Immature natural killer cell (primary cell): ENCODE measurements at regions not wholly inside any gene's neighbourhood (a gene's known extent, or its start where the extent isn't known, plus 50 kb on each side); places are given as distances from the start of the nearest gene placed in this dataset.

Source experiments
- DNase-seq, 3 donors: peaks; one replicate each; pipeline ENCODE4 v3.0.0; 2022; ENCODE audit warnings: mixed read lengths in 1 of 3
- H3K27ac Mint-ChIP-seq, 6 donors: one replicate each; pipeline ENCODE4 v1.8.0; 2020; ENCODE audit warnings: mixed read lengths in 6 of 6, mild to moderate bottlenecking in 5 of 6, inconsistent platforms in 4 of 6, moderate library complexity in 3 of 6
- H3K27me3 Mint-ChIP-seq, 3 donors: one replicate each; pipeline ENCODE4 v1.8.0; 2020 to 2021; ENCODE audit warnings: low read depth in 3 of 3, mild to moderate bottlenecking in 3 of 3, mixed read lengths in 3 of 3, moderate library complexity in 3 of 3, inconsistent platforms in 1 of 3
- H3K36me3 Mint-ChIP-seq, 3 donors: one replicate each; pipeline ENCODE4 v1.8.0; 2020; ENCODE audit warnings: mixed read lengths in 3 of 3, inconsistent platforms in 2 of 3, mild to moderate bottlenecking in 2 of 3
- H3K4me1 Mint-ChIP-seq, 2 donors: one replicate each; pipeline ENCODE4 v1.8.0; 2020; ENCODE audit warnings: inconsistent platforms in 2 of 2, mild to moderate bottlenecking in 2 of 2, mixed read lengths in 2 of 2, moderate library complexity in 1 of 2
- H3K4me3 Mint-ChIP-seq, 5 donors: one replicate each; pipeline ENCODE4 v1.8.0; 2020; ENCODE audit warnings: mild to moderate bottlenecking in 5 of 5, mixed read lengths in 5 of 5, inconsistent platforms in 3 of 5, moderate library complexity in 3 of 5
- H3K9me3 Mint-ChIP-seq, 6 donors: one replicate each; pipeline ENCODE4 v1.8.0; 2020; ENCODE audit warnings: mild to moderate bottlenecking in 6 of 6, mixed read lengths in 6 of 6, inconsistent platforms in 4 of 6, moderate library complexity in 3 of 6

- DNase-seq = no peak
- Mint-ChIP-seq H3K27me3 (no peaks in the 10 kb centered on the region), H3K27ac (no peak overlapping the region), H3K4me3 (no peak overlapping the region), H3K4me1 (no peaks in the 10 kb centered on the region), H3K36me3 (no peaks in the 10 kb centered on the region), H3K9me3 (peaks cover 2 to 22% (median 8%) of the 10 kb centered on the region in 6 donors)
Observed at GRCh38 chr4:96654045-96654444, 814.2 kb downstream of the PDHA2 start.

GRCh38 chr4:96670381-96670780 lies 830.5 kb downstream of the PDHA2 start:
- Mint-ChIP-seq H3K27ac (no peak overlapping the region), H3K27me3 (peaks cover 0 to 4% (median 3%) of the 10 kb centered on the region in 3 donors), H3K36me3 (no peaks in the 10 kb centered on the region), H3K4me3 (no peak overlapping the region), H3K4me1 (no peaks in the 10 kb centered on the region), H3K9me3 (peaks cover 2 to 24% (median 13%) of the 10 kb centered on the region in 6 donors)
- no peak for DNase-seq

- H3K9me3 Mint-ChIP-seq = peaks cover 4 to 31% (median 13%) of the 10 kb centered on the region in 6 donors
- H3K36me3 Mint-ChIP-seq = no peaks in the 10 kb centered on the region
- no peaks in the 10 kb centered on the region for H3K4me1 Mint-ChIP-seq
- H3K27me3 Mint-ChIP-seq = peaks cover 0 to 3% (median 0%) of the 10 kb centered on the region in 3 donors
- DNase-seq = no peak
- H3K27ac Mint-ChIP-seq = no peak overlapping the region
- H3K4me3 Mint-ChIP-seq = no peak overlapping the region
Observed at GRCh38 chr4:96675416-96675815, 835.5 kb downstream of the PDHA2 start.

GRCh38 chr4:96675896-96676295 lies 836.0 kb downstream of the PDHA2 start:
- peaks cover 0 to 3% (median 0%) of the 10 kb centered on the region in 3 donors for H3K27me3 Mint-ChIP-seq
- no peaks in the 10 kb centered on the region for H3K4me1 Mint-ChIP-seq
- H3K4me3 Mint-ChIP-seq = no peak overlapping the region
- peaks cover 6 to 31% (median 13%) of the 10 kb centered on the region in 6 donors for H3K9me3 Mint-ChIP-seq
- H3K36me3 Mint-ChIP-seq = no peaks in the 10 kb centered on the region
- DNase-seq = no peak
- no peak overlapping the region for H3K27ac Mint-ChIP-seq

- Mint-ChIP-seq H3K36me3 (no peaks in the 10 kb centered on the region), H3K4me1 (no peaks in the 10 kb centered on the region), H3K9me3 (peaks cover 6 to 32% (median 11%) of the 10 kb centered on the region in 6 donors), H3K27me3 (no peaks in the 10 kb centered on the region), H3K4me3 (no peak overlapping the region), H3K27ac (no peak overlapping the region)
- DNase-seq = no peak
Observed at GRCh38 chr4:96676754-96677435, 837.0 kb downstream of the PDHA2 start.

GRCh38 chr4:96677499-96677898 lies 837.6 kb downstream of the PDHA2 start:
- Mint-ChIP-seq H3K36me3 (no peaks in the 10 kb centered on the region), H3K4me3 (no peak overlapping the region), H3K4me1 (no peaks in the 10 kb centered on the region), H3K27me3 (no peaks in the 10 kb centered on the region), H3K27ac (no peak overlapping the region), H3K9me3 (peaks cover 5 to 32% (median 11%) of the 10 kb centered on the region in 6 donors)
- DNase-seq = no peak

GRCh38 chr4:96681218-96681617 lies 841.3 kb downstream of the PDHA2 start:
- DNase-seq = no peak
- no peak overlapping the region for H3K27ac Mint-ChIP-seq
- H3K9me3 Mint-ChIP-seq = peaks cover 4 to 33% (median 8%) of the 10 kb centered on the region in 6 donors
- H3K36me3 Mint-ChIP-seq = no peaks in the 10 kb centered on the region
- no peaks in the 10 kb centered on the region for H3K27me3 Mint-ChIP-seq
- no peak overlapping the region for H3K4me3 Mint-ChIP-seq
- H3K4me1 Mint-ChIP-seq = no peaks in the 10 kb centered on the region

GRCh38 chr4:96685691-96686090 lies 845.8 kb downstream of the PDHA2 start:
- Mint-ChIP-seq H3K36me3 (no peaks in the 10 kb centered on the region), H3K4me1 (no peaks in the 10 kb centered on the region), H3K27ac (no peak overlapping the region), H3K4me3 (no peak overlapping the region), H3K27me3 (no peaks in the 10 kb centered on the region), H3K9me3 (peaks cover 6 to 42% (median 14%) of the 10 kb centered on the region in 6 donors)
- no peak for DNase-seq

GRCh38 chr4:96691521-96691920 lies 851.6 kb downstream of the PDHA2 start:
- Mint-ChIP-seq H3K27ac (no peak overlapping the region), H3K36me3 (peaks cover 0 to 4% (median 3%) of the 10 kb centered on the region in 3 donors), H3K9me3 (peaks cover 11 to 42% (median 16%) of the 10 kb centered on the region in 6 donors), H3K27me3 (no peaks in the 10 kb centered on the region), H3K4me3 (no peak overlapping the region), H3K4me1 (no peaks in the 10 kb centered on the region)
- no peak for DNase-seq

- no peaks in the 10 kb centered on the region for H3K4me1 Mint-ChIP-seq
- H3K9me3 Mint-ChIP-seq = peaks cover 9 to 34% (median 18%) of the 10 kb centered on the region in 6 donors
- DNase-seq = no peak
- no peaks in the 10 kb centered on the region for H3K36me3 Mint-ChIP-seq
- peaks cover 0 to 2% (median 0%) of the 10 kb centered on the region in 3 donors for H3K27me3 Mint-ChIP-seq
- H3K27ac Mint-ChIP-seq = no peak overlapping the region
- H3K4me3 Mint-ChIP-seq = no peak overlapping the region
Observed at GRCh38 chr4:96698831-96699230, 858.9 kb downstream of the PDHA2 start.

GRCh38 chr4:96703265-96703664 lies 863.4 kb downstream of the PDHA2 start:
- DNase-seq = no peak
- Mint-ChIP-seq H3K4me3 (no peak overlapping the region), H3K36me3 (no peaks in the 10 kb centered on the region), H3K9me3 (peaks cover 12 to 40% (median 17%) of the 10 kb centered on the region in 6 donors), H3K27ac (no peak overlapping the region), H3K27me3 (peaks cover 0 to 2% (median 0%) of the 10 kb centered on the region in 3 donors), H3K4me1 (no peaks in the 10 kb centered on the region)

- peaks cover 0 to 2% (median 0%) of the 10 kb centered on the region in 3 donors for H3K27me3 Mint-ChIP-seq
- no peaks in the 10 kb centered on the region for H3K4me1 Mint-ChIP-seq
- H3K9me3 Mint-ChIP-seq = peaks cover 2 to 33% (median 10%) of the 10 kb centered on the region in 6 donors
- no peak overlapping the region for H3K4me3 Mint-ChIP-seq
- H3K27ac Mint-ChIP-seq = no peak overlapping the region
- no peak for DNase-seq
- no peaks in the 10 kb centered on the region for H3K36me3 Mint-ChIP-seq
Observed at GRCh38 chr4:96708766-96709165, 868.9 kb downstream of the PDHA2 start.

GRCh38 chr4:96713271-96713850 lies 873.5 kb downstream of the PDHA2 start:
- Mint-ChIP-seq H3K4me1 (no peaks in the 10 kb centered on the region), H3K36me3 (peaks cover 0 to 4% (median 0%) of the 10 kb centered on the region in 3 donors), H3K4me3 (no peak overlapping the region), H3K27me3 (peaks cover 0 to 2% (median 0%) of the 10 kb centered on the region in 3 donors), H3K27ac (no peak overlapping the region), H3K9me3 (peaks cover 0 to 26% (median 11%) of the 10 kb centered on the region in 6 donors)
- DNase-seq = no peak

- Mint-ChIP-seq H3K4me1 (no peaks in the 10 kb centered on the region), H3K4me3 (no peak overlapping the region), H3K9me3 (peaks cover 6 to 37% (median 12%) of the 10 kb centered on the region in 6 donors), H3K36me3 (no peaks in the 10 kb centered on the region), H3K27me3 (no peaks in the 10 kb centered on the region), H3K27ac (no peak overlapping the region)
- DNase-seq = no peak
Observed at GRCh38 chr4:96729641-96730040, 889.7 kb downstream of the PDHA2 start.
